ENCODE measurements at regions not wholly inside any gene's neighbourhood (a gene's known extent, or its start where the extent isn't known, plus 50 kb on each side); places are given as distances from the start of the nearest gene placed in this dataset.

DNA sequence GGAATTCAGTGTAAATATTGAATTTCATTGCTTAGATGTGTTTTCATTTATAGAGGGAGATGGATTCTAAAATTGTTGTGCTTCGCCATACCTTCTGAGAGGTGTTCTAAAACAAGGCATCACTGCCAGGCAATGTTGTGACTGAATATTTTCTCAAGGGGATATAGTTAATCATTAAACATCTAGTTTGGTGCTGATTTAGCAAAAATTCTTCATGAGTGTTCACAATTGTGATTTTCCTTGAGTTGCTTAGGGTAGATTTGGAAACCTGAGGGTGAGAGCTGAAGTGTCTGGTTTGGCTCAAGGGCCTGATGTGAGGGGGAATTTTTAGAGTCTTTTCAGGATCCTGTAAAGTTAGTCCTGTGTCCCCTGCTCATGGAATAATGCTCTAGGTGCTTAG lies 104.5 kb downstream of the MAT2B start:
- no peak overlapping the region for H3K27ac Mint-ChIP-seq
- no peak overlapping the region for H3K4me3 Mint-ChIP-seq
- ATAC-seq (no peak), DNase-seq (ENCODE audit: low spot score in 2 of 2) (no peak)
- H3K36me3 Mint-ChIP-seq: no peaks in the 10 kb centered on the region
- no peaks in the 10 kb centered on the region for H3K4me1 Mint-ChIP-seq
- H3K9me3 Mint-ChIP-seq: no peaks in the 10 kb centered on the region

DNA sequence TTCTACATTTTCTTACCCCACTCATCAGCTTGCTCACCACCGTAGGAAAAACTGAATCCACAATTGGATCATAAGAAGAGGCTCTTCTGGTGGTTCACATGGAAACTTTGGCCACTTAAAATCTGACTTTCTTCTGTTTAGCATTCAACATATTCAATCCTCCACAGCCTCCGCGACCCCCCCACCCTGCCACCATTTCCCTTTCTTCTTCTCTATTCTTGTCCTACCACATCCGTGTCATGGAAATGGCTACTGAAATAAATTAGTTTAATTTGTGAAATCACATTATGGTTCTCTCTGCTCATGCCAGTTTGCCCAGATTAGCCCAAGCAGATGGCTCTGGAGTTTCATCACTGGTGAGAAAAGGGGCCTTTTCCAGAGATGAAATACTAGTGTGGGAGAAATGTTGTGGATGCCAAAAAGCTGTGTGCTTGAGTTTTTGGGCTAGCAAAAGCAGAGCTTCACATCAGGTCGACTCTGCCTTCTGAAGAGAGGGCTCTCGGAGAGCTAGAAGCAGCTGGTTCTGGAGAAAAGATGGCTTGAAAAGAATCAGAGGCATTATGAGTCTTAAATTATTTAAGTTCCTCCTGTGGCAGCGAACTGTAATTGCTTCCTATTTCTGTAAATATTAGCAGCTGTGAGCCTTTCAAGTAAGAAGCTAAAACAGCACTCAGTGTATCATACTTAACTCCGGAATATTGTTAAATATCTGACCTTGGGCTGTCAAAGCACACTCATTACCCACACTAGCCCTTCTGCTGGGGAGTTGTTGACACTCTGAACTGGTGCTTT lies 107.1 kb downstream of the MAT2B start:
- ATAC-seq: no peak
- no peaks in the 10 kb centered on the region for H3K36me3 Mint-ChIP-seq
- H3K4me1 Mint-ChIP-seq: no peaks in the 10 kb centered on the region

DNA sequence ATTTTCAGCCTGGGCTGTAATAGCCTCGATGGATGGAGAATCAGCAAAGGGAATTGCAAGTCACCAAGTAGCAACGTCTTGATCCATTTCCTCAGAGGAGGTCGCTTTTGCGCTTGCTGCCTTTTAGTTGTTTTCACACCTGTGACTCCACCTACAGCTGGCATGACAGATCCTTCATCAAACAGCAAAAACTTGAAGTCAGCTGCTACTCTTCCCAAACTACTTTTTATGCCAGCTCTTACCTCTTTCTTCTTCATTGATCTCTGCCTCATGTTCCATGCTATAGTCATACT lies 107.7 kb downstream of the MAT2B start:
- H3K36me3 Mint-ChIP-seq: no peaks in the 10 kb centered on the region
- no peak overlapping the region for H3K4me3 Mint-ChIP-seq
- H3K9me3 Mint-ChIP-seq: no peaks in the 10 kb centered on the region
- DNase-seq (ENCODE audit: low spot score in 2 of 2): no peak
- no peak overlapping the region for H3K27ac Mint-ChIP-seq
- ATAC-seq: no peak
- no peaks in the 10 kb centered on the region for H3K4me1 Mint-ChIP-seq

More for the DNA sequence above, 107.1 kb downstream of the MAT2B start:
- H3K9me3 Mint-ChIP-seq: no peaks in the 10 kb centered on the region
- no peak for DNase-seq (ENCODE audit: low spot score in 2 of 2)
- no peak overlapping the region for H3K27ac Mint-ChIP-seq
- no peak overlapping the region for H3K4me3 Mint-ChIP-seq

DNA sequence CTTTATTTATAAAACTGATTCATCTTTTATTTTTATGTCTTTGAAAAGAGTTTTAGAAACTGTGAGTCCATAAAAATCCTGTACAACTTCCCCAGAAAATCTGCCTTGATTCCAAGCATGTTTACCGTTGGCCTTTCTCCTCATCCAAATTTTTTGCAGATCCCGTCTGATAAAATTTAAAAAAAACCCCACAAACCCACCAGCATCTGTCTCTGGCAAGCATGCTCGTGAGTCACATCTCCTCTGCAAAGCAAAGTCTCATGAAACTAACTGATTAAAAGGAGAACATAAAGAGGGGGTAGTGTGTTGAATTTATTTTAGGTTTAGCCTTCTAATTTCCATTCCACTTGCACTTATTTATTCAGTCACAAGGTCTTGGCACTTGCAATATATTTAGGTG lies 109.4 kb downstream of the MAT2B start:
- no peak overlapping the region for H3K27ac Mint-ChIP-seq
- no peak for DNase-seq (ENCODE audit: low spot score in 2 of 2)
- no peak overlapping the region for H3K4me3 Mint-ChIP-seq
- no peaks in the 10 kb centered on the region for H3K4me1 Mint-ChIP-seq
- H3K36me3 Mint-ChIP-seq: no peaks in the 10 kb centered on the region
- no peak for ATAC-seq
- no peaks in the 10 kb centered on the region for H3K9me3 Mint-ChIP-seq

DNA sequence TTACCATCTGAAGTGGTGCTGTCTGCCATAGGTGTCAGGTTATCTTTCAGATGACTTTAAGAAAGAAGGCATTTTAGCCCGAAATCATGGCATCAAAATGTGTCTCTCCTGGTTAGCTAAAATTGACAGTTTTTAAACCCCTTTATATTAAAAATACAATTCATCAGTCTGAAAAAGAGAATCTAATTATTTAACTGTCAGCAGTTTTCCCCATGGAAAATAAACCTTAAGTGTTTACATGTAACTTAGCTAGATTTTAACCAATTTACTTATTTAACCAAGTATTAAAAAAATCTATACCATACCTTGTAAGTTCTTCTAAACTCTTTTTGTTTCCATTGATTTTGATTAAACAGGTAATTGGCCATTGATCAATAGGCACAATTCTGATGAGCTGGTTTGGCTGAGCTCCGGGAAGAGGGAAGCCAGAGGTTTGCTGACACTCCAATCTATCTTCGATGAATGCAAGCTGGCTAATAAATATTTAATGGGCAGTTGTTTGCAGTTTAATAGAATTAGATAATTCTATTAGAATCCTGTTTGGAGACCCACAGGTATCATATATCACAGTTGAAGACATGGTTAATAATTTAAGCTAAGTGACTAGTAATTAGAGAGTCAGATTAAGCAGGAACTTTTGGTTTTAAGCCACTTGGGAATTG lies 114.0 kb downstream of the MAT2B start:
- Mint-ChIP-seq H3K36me3 (no peaks in the 10 kb centered on the region), H3K4me1 (no peaks in the 10 kb centered on the region), H3K27ac (no peak overlapping the region), H3K4me3 (no peak overlapping the region), H3K9me3 (no peaks in the 10 kb centered on the region)
- ATAC-seq (no peak), DNase-seq (ENCODE audit: low spot score in 2 of 2) (no peak)

DNA sequence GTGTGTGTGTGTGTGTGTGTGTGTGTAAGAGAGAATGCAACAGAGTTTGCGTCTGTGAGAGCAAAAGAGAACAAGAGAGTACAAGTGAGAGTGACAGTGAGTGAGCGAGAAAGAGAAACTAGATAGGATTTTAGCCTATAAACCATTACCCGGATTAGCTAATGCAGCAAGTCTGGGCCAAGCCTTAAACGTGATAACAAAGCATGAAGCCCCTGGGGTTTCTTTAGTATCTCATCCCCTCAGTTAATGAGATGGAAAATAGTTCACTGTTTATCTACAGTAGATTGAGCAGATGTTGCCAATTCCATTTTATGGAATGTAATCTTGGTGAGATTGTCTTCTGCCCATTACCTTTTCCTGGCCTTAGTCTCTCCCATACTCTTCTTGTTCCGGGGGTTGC lies 114.5 kb downstream of the MAT2B start:
- DNase-seq (ENCODE audit: low spot score in 2 of 2) (no peak), ATAC-seq (no peak)
- no peaks in the 10 kb centered on the region for H3K9me3 Mint-ChIP-seq
- no peak overlapping the region for H3K27ac Mint-ChIP-seq
- no peak overlapping the region for H3K4me3 Mint-ChIP-seq
- H3K36me3 Mint-ChIP-seq: no peaks in the 10 kb centered on the region
- H3K4me1 Mint-ChIP-seq: no peaks in the 10 kb centered on the region

DNA sequence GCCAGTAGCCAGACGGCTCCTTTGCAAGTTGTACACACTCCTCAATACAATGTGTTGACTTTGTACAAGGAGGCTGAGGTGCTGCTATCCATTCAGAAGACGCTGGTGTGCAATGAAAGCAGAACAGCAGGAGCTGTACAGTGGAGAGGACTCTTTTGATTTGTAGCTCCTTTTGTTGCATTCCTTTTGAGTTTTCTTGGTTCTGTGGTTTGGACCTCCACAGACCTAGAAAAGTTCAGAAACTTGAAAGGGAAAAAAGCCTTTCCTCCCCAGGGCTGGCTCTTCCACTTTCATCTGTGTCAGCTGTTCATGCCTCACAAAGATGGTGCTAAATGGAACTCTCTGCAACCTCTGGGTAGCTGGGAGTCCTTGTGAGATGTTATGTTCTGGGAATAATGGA lies 117.4 kb downstream of the MAT2B start:
- no peaks in the 10 kb centered on the region for H3K36me3 Mint-ChIP-seq
- H3K4me1 Mint-ChIP-seq: no peaks in the 10 kb centered on the region
- H3K4me3 Mint-ChIP-seq: no peak overlapping the region
- no peak overlapping the region for H3K27ac Mint-ChIP-seq
- DNase-seq (ENCODE audit: low spot score in 2 of 2): no peak
- no peaks in the 10 kb centered on the region for H3K9me3 Mint-ChIP-seq
- no peak for ATAC-seq

DNA sequence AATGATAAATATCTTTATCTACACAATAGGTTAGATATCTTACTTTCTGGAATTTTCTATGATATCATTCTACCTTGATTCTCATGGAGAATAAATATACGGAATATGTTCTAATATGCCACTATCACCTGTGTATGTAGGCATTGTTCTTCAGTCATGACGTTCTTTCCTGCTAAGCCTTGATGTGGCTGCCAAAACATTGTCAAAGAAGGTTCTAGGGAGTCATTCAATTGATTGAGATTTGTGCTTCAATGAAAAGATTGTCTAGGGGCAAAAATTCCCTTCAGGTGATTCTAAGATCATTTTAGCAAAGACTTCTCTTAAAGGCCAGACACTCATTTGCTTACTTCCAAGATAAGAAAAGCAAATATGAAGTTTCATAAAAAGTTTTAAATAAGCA lies 118.1 kb downstream of the MAT2B start:
- Mint-ChIP-seq H3K27ac (no peak overlapping the region), H3K4me3 (no peak overlapping the region), H3K36me3 (no peaks in the 10 kb centered on the region), H3K4me1 (no peaks in the 10 kb centered on the region), H3K9me3 (no peaks in the 10 kb centered on the region)
- ATAC-seq (no peak), DNase-seq (ENCODE audit: low spot score in 2 of 2) (no peak)

DNA sequence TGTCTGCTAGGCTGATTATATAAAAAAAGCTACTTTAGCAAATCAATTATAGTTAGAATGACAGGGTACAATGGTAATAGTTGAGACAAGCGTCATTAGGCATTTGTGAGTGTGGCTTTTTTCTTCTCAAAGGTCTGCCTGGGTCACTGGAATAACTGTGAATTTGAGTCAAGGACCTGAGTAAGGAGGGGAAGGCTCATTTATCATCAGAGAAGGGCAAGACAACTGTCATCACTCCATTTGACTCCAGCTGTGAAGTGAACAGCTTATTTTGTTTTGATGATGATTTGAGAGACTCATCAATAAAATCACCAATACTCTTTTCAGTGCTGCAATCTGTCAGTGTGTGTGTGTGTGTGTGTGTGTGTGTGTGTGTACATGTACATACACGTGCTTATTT lies 118.6 kb downstream of the MAT2B start:
- H3K36me3 Mint-ChIP-seq: no peaks in the 10 kb centered on the region
- ATAC-seq: no peak

DNA sequence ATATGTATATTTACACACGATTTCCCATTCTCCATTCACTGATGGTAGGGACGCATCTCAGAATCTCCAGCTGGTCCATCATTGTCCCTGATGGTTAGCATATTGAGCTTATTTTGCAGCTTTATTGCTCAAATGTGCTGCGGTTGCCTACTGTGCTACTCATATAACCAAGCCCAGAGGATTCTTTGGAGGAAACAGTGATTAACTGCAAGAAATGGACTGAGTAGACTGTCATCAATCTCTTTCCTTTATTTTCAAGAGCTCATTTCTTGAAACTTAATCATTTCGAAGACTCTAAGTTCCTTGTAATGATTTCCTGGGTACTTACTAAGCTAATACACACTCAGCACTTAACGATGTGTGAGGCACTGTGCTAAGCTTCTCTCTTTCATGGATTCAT lies 119.0 kb downstream of the MAT2B start:
- DNase-seq (ENCODE audit: low spot score in 2 of 2) (no peak), ATAC-seq (no peak)
- H3K4me3 Mint-ChIP-seq: no peak overlapping the region
- no peak overlapping the region for H3K27ac Mint-ChIP-seq
- no peaks in the 10 kb centered on the region for H3K9me3 Mint-ChIP-seq
- H3K4me1 Mint-ChIP-seq: no peaks in the 10 kb centered on the region
- no peaks in the 10 kb centered on the region for H3K36me3 Mint-ChIP-seq

More for the DNA sequence above, 118.6 kb downstream of the MAT2B start:
- Mint-ChIP-seq H3K9me3 (no peaks in the 10 kb centered on the region), H3K4me1 (no peaks in the 10 kb centered on the region), H3K4me3 (no peak overlapping the region), H3K27ac (no peak overlapping the region)
- DNase-seq (ENCODE audit: low spot score in 2 of 2): no peak

DNA sequence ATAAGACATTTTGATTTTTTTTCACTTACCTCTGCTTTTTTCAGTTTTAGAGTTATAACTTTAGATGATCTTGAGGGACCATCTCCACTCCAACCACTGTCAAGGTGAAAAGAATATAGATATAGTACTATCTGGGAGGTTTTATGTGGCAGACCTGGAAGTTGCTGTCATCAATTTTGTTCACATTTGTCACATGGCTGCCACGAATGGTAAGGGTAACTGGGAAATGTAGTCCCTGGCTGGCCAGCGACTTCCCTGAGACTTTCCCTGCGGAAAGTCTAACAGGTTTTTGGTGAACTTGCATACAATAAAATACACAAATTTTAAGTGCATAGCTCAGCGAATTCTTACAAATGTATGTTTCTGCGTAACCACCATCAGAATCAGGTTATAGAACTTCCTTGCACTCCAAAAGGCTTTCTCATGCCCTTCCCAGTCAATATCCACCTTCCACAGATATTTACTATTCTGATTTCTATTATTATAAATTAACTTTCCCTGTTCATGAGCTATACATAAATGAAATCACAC lies 121.5 kb downstream of the MAT2B start:
- Mint-ChIP-seq H3K4me1 (no peaks in the 10 kb centered on the region), H3K36me3 (no peaks in the 10 kb centered on the region), H3K9me3 (no peaks in the 10 kb centered on the region), H3K27ac (no peak overlapping the region), H3K4me3 (no peak overlapping the region)
- no peak for DNase-seq (ENCODE audit: low spot score in 2 of 2)
- ATAC-seq: no peak

DNA sequence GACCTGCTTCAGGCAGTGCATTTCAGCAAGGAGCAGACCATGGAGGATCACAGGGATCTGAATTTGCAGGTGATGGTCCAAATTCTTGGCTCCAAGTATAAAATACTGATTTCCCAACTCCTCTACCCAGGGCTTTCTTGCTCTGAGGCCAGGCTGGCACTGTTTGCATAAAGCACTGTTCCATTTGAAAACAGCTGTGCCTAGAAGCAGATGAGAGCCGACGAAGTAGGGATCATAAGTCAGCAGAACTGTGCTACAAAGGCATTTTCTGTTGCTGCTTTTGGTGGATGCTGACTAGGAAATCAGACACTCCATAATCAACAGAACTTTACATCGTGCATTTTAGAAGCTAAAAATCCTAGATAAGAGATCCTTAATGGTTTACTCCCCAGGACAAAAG lies 126.4 kb downstream of the MAT2B start:
- Mint-ChIP-seq H3K36me3 (no peaks in the 10 kb centered on the region), H3K27ac (no peak overlapping the region), H3K9me3 (no peaks in the 10 kb centered on the region), H3K4me3 (no peak overlapping the region), H3K4me1 (no peaks in the 10 kb centered on the region)
- no peak for DNase-seq (ENCODE audit: low spot score in 2 of 2)
- ATAC-seq: no peak

DNA sequence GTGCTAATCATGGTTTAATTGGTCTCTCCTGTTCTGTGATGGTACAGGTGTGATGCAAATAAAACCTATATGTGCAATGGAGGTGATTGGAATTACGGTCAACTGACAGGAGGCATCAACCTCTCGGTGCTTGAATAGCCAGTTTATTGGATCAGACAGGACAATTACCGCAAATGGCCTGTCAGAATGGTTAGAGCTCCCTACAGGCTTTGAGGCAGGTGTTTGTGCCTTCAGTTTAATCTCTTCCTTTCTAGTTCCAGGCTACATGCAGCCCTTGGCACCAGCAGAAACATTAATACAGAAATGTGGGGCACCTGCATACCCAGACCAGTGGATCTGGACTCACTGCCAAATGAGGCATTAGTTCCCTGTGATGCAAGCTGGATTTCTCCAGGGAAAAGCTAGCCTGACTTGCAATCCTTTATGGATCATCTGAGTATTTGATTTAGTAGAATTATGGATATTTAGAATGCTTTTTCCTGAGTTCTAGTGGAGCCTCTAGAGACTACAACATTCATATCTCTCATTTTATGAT lies 128.6 kb downstream of the MAT2B start:
- Mint-ChIP-seq H3K4me1 (no peaks in the 10 kb centered on the region), H3K27ac (no peak overlapping the region), H3K36me3 (no peaks in the 10 kb centered on the region), H3K4me3 (no peak overlapping the region), H3K9me3 (peaks cover 3% of the 10 kb centered on the region)
- ATAC-seq (no peak), DNase-seq (ENCODE audit: low spot score in 2 of 2) (no peak)

DNA sequence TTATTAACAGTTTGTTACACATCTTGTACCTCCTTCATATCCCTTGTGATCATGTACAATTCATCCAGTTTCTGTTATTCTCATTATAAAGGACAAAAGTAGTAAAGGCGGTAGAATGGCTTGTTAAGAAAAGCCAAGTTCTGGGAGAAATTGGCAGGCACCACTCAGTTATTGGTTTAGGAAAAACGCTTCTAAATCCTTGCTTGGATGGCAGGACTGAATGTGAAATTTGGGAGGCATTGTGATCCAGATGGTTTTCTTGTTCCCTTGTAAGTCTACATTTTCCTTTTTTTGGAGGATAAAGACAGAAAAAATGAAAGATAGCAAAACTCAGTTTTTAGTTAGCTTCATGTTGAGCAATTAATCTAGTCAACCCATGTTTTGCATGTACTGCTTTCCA lies 130.2 kb downstream of the MAT2B start:
- Mint-ChIP-seq H3K36me3 (no peaks in the 10 kb centered on the region), H3K27ac (no peak overlapping the region), H3K4me3 (no peak overlapping the region), H3K9me3 (peaks cover 3% of the 10 kb centered on the region), H3K4me1 (no peaks in the 10 kb centered on the region)
- DNase-seq (ENCODE audit: low spot score in 2 of 2): no peak
- no peak for ATAC-seq

DNA sequence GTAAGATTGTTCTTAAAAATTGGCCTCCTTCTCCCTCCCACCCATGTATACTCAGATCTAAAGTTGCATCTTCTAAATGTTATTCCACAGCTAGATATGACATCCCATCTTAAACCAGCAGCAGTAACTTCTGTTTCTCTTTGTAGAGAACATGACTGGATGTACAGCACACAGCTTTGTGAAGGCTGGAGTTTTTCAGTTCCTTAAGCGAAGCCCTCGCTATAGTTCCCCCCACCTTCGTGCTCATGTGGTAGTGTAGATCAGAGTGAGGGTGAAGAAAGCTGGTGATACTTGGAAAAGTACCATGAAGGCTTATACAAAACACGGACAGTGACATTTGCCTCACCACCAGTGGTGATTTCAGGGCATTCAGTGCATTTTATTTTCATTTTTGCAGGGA lies 137.5 kb downstream of the MAT2B start:
- ATAC-seq (no peak), DNase-seq (ENCODE audit: low spot score in 2 of 2) (no peak)
- H3K4me3 Mint-ChIP-seq: no peak overlapping the region

More for the DNA sequence above, 137.5 kb downstream of the MAT2B start:
- no peaks in the 10 kb centered on the region for H3K4me1 Mint-ChIP-seq
- H3K27ac Mint-ChIP-seq: no peak overlapping the region
- H3K36me3 Mint-ChIP-seq: no peaks in the 10 kb centered on the region
- H3K9me3 Mint-ChIP-seq: peaks cover 3% of the 10 kb centered on the region
